GM23248 (cell line): ENCODE measurements at regions not wholly inside any gene's neighbourhood (a gene's known extent, or its start where the extent isn't known, plus 50 kb on each side); places are given as distances from the start of the nearest gene placed in this dataset.

Experiments
- DNase-seq: peaks from one replicate; pipeline ENCODE4 v3.0.0-alpha.2; 2015
- H2AFZ ChIP-seq: fragments of 200-600 bp; sonication (generic); 2 replicates; pipeline ENCODE4 v1.6.1; 2016; ENCODE audit warnings: antibody characterized with exemption
- H3F3A ChIP-seq: fragments of 200-600 bp; sonication (generic); 2 replicates; pipeline ENCODE4 v1.6.1; 2016; ENCODE audit warnings: mild to moderate bottlenecking, antibody characterized with exemption, mixed run types; ENCODE audit not compliant: insufficient read depth
- H3K27ac ChIP-seq: fragments of 200-600 bp; sonication (generic); 2 replicates; pipeline ENCODE4 v1.5.1; 2016; ENCODE audit warnings: mild to moderate bottlenecking
- H3K27me3 ChIP-seq: fragments of 200-600 bp; sonication (generic); replicated peaks from 2 replicates; pipeline ENCODE4 v1.6.1; 2016; ENCODE audit warnings: mild to moderate bottlenecking; ENCODE audit not compliant: insufficient read depth
- H3K36me3 ChIP-seq: fragments of 200-600 bp; sonication (generic); 2 replicates; pipeline ENCODE4 v1.6.1; 2016; ENCODE audit warnings: low read depth, mild to moderate bottlenecking
- H3K4me1 ChIP-seq: fragments of 200-600 bp; sonication (generic); 2 replicates; pipeline ENCODE4 v1.6.1; 2016; ENCODE audit warnings: mild to moderate bottlenecking; ENCODE audit not compliant: insufficient read depth
- H3K4me2 ChIP-seq: fragments of 200-600 bp; sonication (generic); one replicate; pipeline ENCODE4 v1.6.1; 2016; ENCODE audit warnings: mild to moderate bottlenecking; ENCODE audit not compliant: unreplicated experiment
- H3K4me3 ChIP-seq: fragments of 200-600 bp; sonication (generic); 2 replicates; pipeline ENCODE4 v1.5.1; 2016; ENCODE audit warnings: mild to moderate bottlenecking
- H3K79me2 ChIP-seq: fragments of 200-600 bp; sonication (generic); 2 replicates; pipeline ENCODE4 v1.6.1; 2016; ENCODE audit warnings: mild to moderate bottlenecking; ENCODE audit not compliant: insufficient read depth
- H3K9ac ChIP-seq: fragments of 200-600 bp; sonication (generic); 2 replicates; pipeline ENCODE4 v1.6.1; 2016; ENCODE audit warnings: mild to moderate bottlenecking
- H3K9me2 ChIP-seq: fragments of 200-600 bp; sonication (generic); 2 replicates; pipeline ENCODE4 v1.6.1; 2016; ENCODE audit warnings: mixed run types, mild to moderate bottlenecking, moderate library complexity; ENCODE audit not compliant: insufficient read depth
- H3K9me3 ChIP-seq: fragments of 200-600 bp; sonication (generic); one replicate; pipeline ENCODE4 v1.6.1; 2017; ENCODE audit warnings: low read depth
- H4K20me1 ChIP-seq: fragments of 200-600 bp; sonication (generic); 2 replicates; pipeline ENCODE4 v1.6.0; 2016; ENCODE audit not compliant: insufficient read depth
- EZH2 ChIP-seq: fragments of 200-600 bp; sonication (generic); IDR thresholded peaks from 2 replicates; pipeline ENCODE4 v1.6.1; 2018; ENCODE audit warnings: antibody characterized with exemption, mild to moderate bottlenecking; ENCODE audit not compliant: insufficient read depth, poor library complexity, severe bottlenecking
- EZH2phosphoT487 ChIP-seq: fragments of 200-600 bp; sonication (generic); IDR thresholded peaks from 2 replicates; pipeline ENCODE4 v1.6.1; 2018; ENCODE audit warnings: antibody characterized with exemption, moderate library complexity, mild to moderate bottlenecking, low read depth; ENCODE audit not compliant: insufficient read depth
- WGBS, 2 experiments: methylation state at CpG; one replicate each; pipeline ENCODE4 v1.1.6; 2015 to 2017; ENCODE audit warnings: low lambda C conversion rate in 2 of 2, low coverage in 1 of 2; ENCODE audit errors: missing lambda C conversion rate in 2 of 2; 5-methylcytosine and 5-hydroxymethylcytosine counted together
- in situ Hi-C: fragments of 300-500 bp; cut with MboI; formaldehyde crosslinking; loops from 2 replicates; pipeline ENCODE4 v1.15.0; 2020

- Histone ChIP-seq H3K9me2 (no peaks in the 10 kb centered on the region), H3K36me3 (no peaks in the 10 kb centered on the region), H3K27ac (no peak overlapping the region), H3K4me2 (no peak overlapping the region), H4K20me1 (no peaks in the 10 kb centered on the region), H3K4me3 (no peak overlapping the region), H3F3A (no peaks in the 10 kb centered on the region), H3K79me2 (no peaks in the 10 kb centered on the region), H3K4me1 (no peaks in the 10 kb centered on the region), H3K9ac (no peak overlapping the region), H3K27me3 (peaks cover 20% of the 10 kb centered on the region; the same call in 1 of the 2 replicates), H3K9me3 (no peaks in the 10 kb centered on the region), H2AFZ (no peak overlapping the region)
- in situ Hi-C loops = no loop called here
- no peak for DNase-seq
- WGBS, 2 experiments = 45 to 47% methylated on average over 3 of the region's 3 CpGs
- no peak for TF ChIP-seq EZH2
These were observed 150.5 kb downstream of the UNC5CL start for GRCh38 chr6:40888456-40888990.

GRCh38 chr6:40887792-40888340, 151.2 kb downstream of the UNC5CL start:
- WGBS, 2 experiments = 56 to 60% methylated on average over 6 of the region's 6 CpGs
- Histone ChIP-seq H2AFZ (no peak overlapping the region), H3K9ac (no peak overlapping the region), H3K36me3 (no peaks in the 10 kb centered on the region), H3K79me2 (no peaks in the 10 kb centered on the region), H3K9me3 (no peaks in the 10 kb centered on the region), H3K27me3 (peaks cover 20% of the 10 kb centered on the region; the same call in 1 of the 2 replicates), H3K4me2 (no peak overlapping the region), H3K4me1 (no peaks in the 10 kb centered on the region), H3F3A (no peaks in the 10 kb centered on the region), H3K27ac (no peak overlapping the region), H4K20me1 (no peaks in the 10 kb centered on the region), H3K4me3 (no peak overlapping the region), H3K9me2 (no peaks in the 10 kb centered on the region)
- in situ Hi-C loops = no loop called here
- TF ChIP-seq EZH2 (no peak), EZH2phosphoT487 (no peak)
- DNase-seq = no peak

- H3K4me2 ChIP-seq = no peak overlapping the region
- WGBS, 2 experiments = 72 to 74% methylated on average over 8 of the region's 8 CpGs
- peaks cover 20% of the 10 kb centered on the region; the same call in 1 of the 2 replicates for H3K27me3 ChIP-seq
- no peaks in the 10 kb centered on the region for H3F3A ChIP-seq
- H4K20me1 ChIP-seq = no peaks in the 10 kb centered on the region
- no peaks in the 10 kb centered on the region for H3K36me3 ChIP-seq
- H2AFZ ChIP-seq = no peak overlapping the region
- in situ Hi-C loops = no loop called here
- DNase-seq = no peak
- H3K9me3 ChIP-seq = no peaks in the 10 kb centered on the region
- H3K4me1 ChIP-seq = no peaks in the 10 kb centered on the region
- no peak overlapping the region for H3K27ac ChIP-seq
- TF ChIP-seq EZH2phosphoT487 = no peak
- TF ChIP-seq EZH2 = no peak
- no peaks in the 10 kb centered on the region for H3K79me2 ChIP-seq
- no peak overlapping the region for H3K4me3 ChIP-seq
- H3K9me2 ChIP-seq = no peaks in the 10 kb centered on the region
- H3K9ac ChIP-seq = no peak overlapping the region
These were observed 151.8 kb downstream of the UNC5CL start for GRCh38 chr6:40887079-40887791.

- no peak for DNase-seq
- no peak overlapping the region for H3K9ac ChIP-seq
- no peaks in the 10 kb centered on the region for H4K20me1 ChIP-seq
- no peaks in the 10 kb centered on the region for H3K9me3 ChIP-seq
- no peaks in the 10 kb centered on the region for H3K9me2 ChIP-seq
- H3K27ac ChIP-seq = no peak overlapping the region
- H3K79me2 ChIP-seq = no peaks in the 10 kb centered on the region
- no peak overlapping the region for H3K4me3 ChIP-seq
- no peaks in the 10 kb centered on the region for H3K36me3 ChIP-seq
- H3K27me3 ChIP-seq = peaks cover 14% of the 10 kb centered on the region; the same call in 1 of the 2 replicates
- H2AFZ ChIP-seq = no peak overlapping the region
- no peak for TF ChIP-seq EZH2
- no peak for TF ChIP-seq EZH2phosphoT487
- H3K4me2 ChIP-seq = no peak overlapping the region
- in situ Hi-C loops = no loop called here
- H3F3A ChIP-seq = no peaks in the 10 kb centered on the region
- WGBS, 2 experiments = 62% methylated on average over 5 of the region's 5 CpGs
- H3K4me1 ChIP-seq = no peaks in the 10 kb centered on the region
These were observed 153.8 kb downstream of the UNC5CL start for GRCh38 chr6:40885139-40885774.
